ENCODE measurements at regions not wholly inside any gene's neighbourhood (a gene's known extent, or its start where the extent isn't known, plus 50 kb on each side); places are given as distances from the start of the nearest gene placed in this dataset.

DNA sequence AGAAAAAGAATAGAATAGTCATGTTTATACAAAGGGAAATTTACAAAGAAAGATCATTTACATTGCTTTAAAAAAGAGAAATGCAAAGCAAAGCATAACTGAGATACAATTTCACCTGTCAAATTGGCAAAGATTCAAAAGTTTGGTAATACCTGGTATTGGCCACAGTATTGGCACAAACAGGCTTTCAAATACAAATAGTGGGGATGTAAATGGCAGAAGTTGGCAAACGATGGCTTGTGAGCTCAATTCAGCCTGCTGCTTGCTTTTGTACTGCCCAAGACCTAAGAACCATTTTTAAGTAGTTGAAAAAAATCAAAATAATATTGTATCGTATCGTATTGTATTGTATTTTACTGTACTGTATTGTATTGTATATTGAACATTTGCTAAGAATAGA, 194.5 kb upstream of the JAG1 start:
- no peak for DNase-seq (ENCODE audit: low read depth)
- no peak overlapping the region for H3K4me3 ChIP-seq (ENCODE audit: low read length)
- no peak for TF ChIP-seq CTCF (IDR thresholded peaks at IDR 0.05; ENCODE audit: insufficient read depth, low read depth, low read length, missing control alignments)

DNA sequence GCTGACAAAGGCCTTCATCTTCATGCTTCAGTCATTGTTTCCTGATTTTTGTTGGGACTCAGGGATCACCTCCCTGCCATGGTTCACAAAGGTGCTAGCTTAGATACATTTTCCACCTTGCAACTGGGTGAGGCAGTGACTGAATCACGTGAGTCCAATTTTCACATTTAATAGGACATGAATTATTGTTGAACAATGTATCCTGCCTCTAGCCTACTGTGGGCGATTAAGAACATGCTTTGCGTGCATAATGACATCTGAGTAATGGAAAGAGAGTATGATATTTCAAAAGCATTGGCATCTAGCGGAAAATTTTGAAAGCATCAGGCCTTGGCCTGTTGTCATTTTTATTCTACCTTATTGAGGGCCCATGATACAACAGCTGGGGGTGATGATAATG, 199.2 kb upstream of the JAG1 start:
- no peak for DNase-seq (ENCODE audit: low read depth)
- no peak for TF ChIP-seq CTCF (IDR thresholded peaks at IDR 0.05; ENCODE audit: insufficient read depth, low read depth, low read length, missing control alignments)
- no peak overlapping the region for H3K4me3 ChIP-seq (ENCODE audit: low read length)

- TF ChIP-seq CTCF (IDR thresholded peaks at IDR 0.05; ENCODE audit: insufficient read depth, low read depth, low read length, missing control alignments): no peak
These were observed 201.9 kb upstream of the JAG1 start for GRCh38 chr20:10875653-10876052.

DNA sequence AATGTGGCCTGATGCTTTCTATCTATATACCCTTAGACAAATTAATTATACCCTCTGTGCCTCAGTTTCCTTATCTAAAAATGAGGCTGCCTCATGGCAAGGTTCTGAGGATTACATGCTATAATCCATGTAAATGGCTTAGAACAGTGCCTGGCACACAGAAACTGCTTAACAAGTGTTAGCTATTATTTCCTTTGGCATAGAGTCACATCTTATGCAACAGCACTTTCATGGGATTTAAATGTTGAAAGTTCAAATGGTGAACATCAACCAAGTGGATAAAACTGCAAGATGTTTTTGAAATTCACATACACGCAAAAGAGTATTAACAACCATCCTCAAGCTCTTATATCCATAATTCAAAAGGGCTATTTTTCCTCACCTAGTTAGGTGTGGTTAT, 202.8 kb upstream of the JAG1 start:
- no peak for DNase-seq (ENCODE audit: low read depth)
- TF ChIP-seq CTCF (IDR thresholded peaks at IDR 0.05; ENCODE audit: insufficient read depth, low read depth, low read length, missing control alignments): no peak
- no peak overlapping the region for H3K4me3 ChIP-seq (ENCODE audit: low read length)

More at GRCh38 chr20:10875653-10876052, 201.9 kb upstream of the JAG1 start:
- DNase-seq (ENCODE audit: low read depth): no peak
- no peak overlapping the region for H3K4me3 ChIP-seq (ENCODE audit: low read length)

- H3K4me3 ChIP-seq (ENCODE audit: low read length): no peak overlapping the region
- DNase-seq (ENCODE audit: low read depth): no peak
- no peak for TF ChIP-seq CTCF (IDR thresholded peaks at IDR 0.05; ENCODE audit: insufficient read depth, low read depth, low read length, missing control alignments)
These were observed 203.5 kb upstream of the JAG1 start for GRCh38 chr20:10877342-10877741.

GRCh38 chr20:10883166-10883565, 209.4 kb upstream of the JAG1 start:
- no peak for DNase-seq (ENCODE audit: low read depth)
- no peak overlapping the region for H3K4me3 ChIP-seq (ENCODE audit: low read length)
- no peak for TF ChIP-seq CTCF (IDR thresholded peaks at IDR 0.05; ENCODE audit: insufficient read depth, low read depth, low read length, missing control alignments)

- TF ChIP-seq CTCF (IDR thresholded peaks at IDR 0.05; ENCODE audit: insufficient read depth, low read depth, low read length, missing control alignments): no peak
- H3K4me3 ChIP-seq (ENCODE audit: low read length): no peak overlapping the region
- no peak for DNase-seq (ENCODE audit: low read depth)
These were observed 219.5 kb upstream of the JAG1 start for GRCh38 chr20:10893321-10893720.

All from epithelial cell of esophagus (primary cell).